ENCODE measurements at regions not wholly inside any gene's neighbourhood (a gene's known extent, or its start where the extent isn't known, plus 50 kb on each side); places are given as distances from the start of the nearest gene placed in this dataset.

DNA sequence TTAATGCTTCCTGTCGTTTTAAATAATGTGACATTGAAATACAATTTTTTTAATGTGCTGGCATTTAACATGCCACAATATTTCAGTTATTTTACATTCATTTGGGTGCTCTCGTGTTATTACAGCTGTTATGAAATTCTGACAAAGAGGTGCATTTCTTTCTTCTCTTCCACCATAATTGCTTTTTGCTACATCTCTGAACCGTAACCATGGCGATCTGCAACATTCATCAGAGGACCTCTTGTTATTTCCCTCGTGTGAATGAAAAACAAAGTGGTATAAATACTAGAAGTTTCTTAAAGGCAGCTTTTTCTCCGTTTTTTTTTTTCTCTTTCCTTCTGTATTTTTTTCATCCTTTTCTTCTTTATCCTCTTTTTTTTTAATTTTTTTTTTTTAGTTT lies 316.4 kb downstream of the MCTP2 start:
- intact Hi-C loops (cut with DNase I) = no loop called here
- Histone ChIP-seq H3K27me3 (replicated peaks; ENCODE audit: insufficient read depth) (no peaks in the 10 kb centered on the region), H3K4me1 (replicated peaks) (no peaks in the 10 kb centered on the region), H3K27ac (no peak overlapping the region), H3K36me3 (no peaks in the 10 kb centered on the region), H3K9me3 (no peaks in the 10 kb centered on the region), H3K4me3 (no peak overlapping the region)
- no peak for DNase-seq (ENCODE audit: low spot score)
- TF ChIP-seq POLR2A (IDR thresholded peaks at IDR 0.05) (no peak), POLR2AphosphoS5 (IDR thresholded peaks at IDR 0.05) (no peak)
- TF ChIP-seq, protein P1, sequence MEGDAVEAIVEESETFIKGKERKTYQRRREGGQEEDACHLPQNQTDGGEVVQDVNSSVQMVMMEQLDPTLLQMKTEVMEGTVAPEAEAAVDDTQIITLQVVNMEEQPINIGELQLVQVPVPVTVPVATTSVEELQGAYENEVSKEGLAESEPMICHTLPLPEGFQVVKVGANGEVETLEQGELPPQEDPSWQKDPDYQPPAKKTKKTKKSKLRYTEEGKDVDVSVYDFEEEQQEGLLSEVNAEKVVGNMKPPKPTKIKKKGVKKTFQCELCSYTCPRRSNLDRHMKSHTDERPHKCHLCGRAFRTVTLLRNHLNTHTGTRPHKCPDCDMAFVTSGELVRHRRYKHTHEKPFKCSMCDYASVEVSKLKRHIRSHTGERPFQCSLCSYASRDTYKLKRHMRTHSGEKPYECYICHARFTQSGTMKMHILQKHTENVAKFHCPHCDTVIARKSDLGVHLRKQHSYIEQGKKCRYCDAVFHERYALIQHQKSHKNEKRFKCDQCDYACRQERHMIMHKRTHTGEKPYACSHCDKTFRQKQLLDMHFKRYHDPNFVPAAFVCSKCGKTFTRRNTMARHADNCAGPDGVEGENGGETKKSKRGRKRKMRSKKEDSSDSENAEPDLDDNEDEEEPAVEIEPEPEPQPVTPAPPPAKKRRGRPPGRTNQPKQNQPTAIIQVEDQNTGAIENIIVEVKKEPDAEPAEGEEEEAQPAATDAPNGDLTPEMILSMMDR (IDR thresholded peaks at IDR 0.05) = no peak
- 77% methylated on average over 6 of the region's 6 CpGs for WGBS

DNA sequence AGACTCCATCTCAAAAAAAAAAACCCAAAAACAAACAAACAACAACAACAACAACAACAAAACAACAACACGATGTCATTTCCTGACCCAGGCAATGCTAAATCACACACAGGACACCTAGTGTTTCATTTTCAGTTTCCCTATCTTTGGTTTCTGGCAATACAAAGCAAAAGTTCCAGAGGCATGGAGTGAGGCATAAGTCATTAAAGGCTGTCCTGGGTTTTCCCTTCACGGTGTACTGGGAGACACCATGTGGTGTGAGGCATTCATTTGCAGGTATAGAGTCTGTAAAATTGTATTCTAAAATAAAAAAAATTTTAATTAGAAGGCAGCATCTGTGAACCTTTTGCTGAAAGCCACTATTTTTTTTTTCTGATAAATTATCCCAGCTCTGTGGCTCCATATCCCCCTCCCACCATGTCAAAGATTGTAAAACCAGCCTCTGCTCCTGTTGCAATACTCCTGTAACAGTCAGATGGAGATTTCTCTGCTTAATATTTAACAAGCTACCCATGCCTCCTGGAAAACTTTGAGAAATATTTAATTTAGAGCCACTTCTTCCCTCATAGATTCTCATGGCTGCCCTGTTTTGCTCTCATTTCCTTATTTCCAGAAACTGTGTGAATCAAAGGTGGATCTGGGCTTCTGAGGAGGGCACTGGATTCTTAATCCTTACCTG lies 324.6 kb downstream of the MCTP2 start:
- intact Hi-C loops (cut with DNase I) = no loop called here
- Histone ChIP-seq H3K27me3 (replicated peaks; ENCODE audit: insufficient read depth) (peaks cover 3% of the 10 kb centered on the region), H3K27ac (no peak overlapping the region), H3K36me3 (no peaks in the 10 kb centered on the region), H3K4me1 (replicated peaks) (no peaks in the 10 kb centered on the region), H3K9me3 (no peaks in the 10 kb centered on the region), H3K4me3 (no peak overlapping the region)
- TF ChIP-seq POLR2A (IDR thresholded peaks at IDR 0.05) (no peak), POLR2AphosphoS5 (IDR thresholded peaks at IDR 0.05) (no peak)
- TF ChIP-seq, protein P1 (IDR thresholded peaks at IDR 0.05) = no peak
- no peak for DNase-seq (ENCODE audit: low spot score)
- WGBS = 85% methylated on average over 2 of the region's 2 CpGs

DNA sequence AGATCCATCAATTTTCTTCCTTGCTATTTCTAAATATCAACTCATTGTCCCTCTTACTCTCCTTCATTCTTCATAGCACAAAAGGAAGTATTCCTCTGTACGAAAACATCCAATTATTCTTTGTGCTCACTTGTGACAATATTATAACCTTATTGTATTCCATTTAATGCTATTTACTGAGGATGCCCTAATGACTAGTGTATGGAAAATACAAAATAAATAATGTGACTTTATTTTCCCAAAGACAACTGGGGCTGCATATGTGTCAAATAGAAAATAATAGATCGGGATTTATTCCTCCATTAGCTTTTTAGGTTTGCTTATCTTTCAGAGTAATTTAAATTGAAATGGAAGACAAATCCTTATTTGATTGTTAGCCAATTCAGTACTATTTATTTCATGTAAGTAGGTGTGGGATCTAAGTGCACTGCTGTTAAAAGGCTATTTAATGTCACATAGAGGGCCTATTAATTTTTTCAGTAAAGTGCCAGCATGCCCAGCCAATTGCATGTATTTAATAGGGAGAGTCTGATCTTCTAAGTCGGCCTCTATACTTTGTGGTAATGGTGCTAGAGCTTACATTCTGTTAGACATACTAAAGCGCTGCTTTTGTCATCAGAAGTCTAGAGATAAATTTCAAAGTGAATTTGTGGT lies 329.8 kb downstream of the MCTP2 start:
- Histone ChIP-seq H3K27me3 (replicated peaks; ENCODE audit: insufficient read depth) (peaks cover 3% of the 10 kb centered on the region), H3K4me3 (no peak overlapping the region), H3K9me3 (no peaks in the 10 kb centered on the region), H3K4me1 (replicated peaks) (no peaks in the 10 kb centered on the region), H3K36me3 (no peaks in the 10 kb centered on the region), H3K27ac (no peak overlapping the region)
- no peak for DNase-seq (ENCODE audit: low spot score)
- intact Hi-C loops (cut with DNase I) = no loop called here
- 95% methylated on average over 4 of the region's 4 CpGs for WGBS
- no peak for TF ChIP-seq POLR2AphosphoS5 (IDR thresholded peaks at IDR 0.05)
- TF ChIP-seq POLR2A (IDR thresholded peaks at IDR 0.05) = no peak
- TF ChIP-seq, protein P1 (IDR thresholded peaks at IDR 0.05) = no peak

DNA sequence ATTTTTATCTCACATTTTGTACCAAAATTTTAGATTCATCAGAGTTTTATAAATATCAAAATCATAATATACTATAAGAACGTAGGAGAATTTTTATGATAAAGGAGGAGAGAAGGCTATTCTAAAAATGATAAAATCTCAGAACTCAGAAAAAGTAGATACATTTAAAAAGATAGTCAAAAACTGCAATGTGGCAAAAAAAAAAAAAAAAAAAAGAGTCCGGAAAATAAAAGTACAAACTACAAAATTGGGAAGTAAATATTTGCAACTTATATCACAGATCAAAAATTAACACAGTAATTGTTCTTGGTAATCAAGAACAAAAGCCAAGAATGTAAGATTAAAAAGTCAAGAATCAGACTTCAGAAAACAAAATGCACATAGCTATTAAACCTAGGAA lies 332.1 kb downstream of the MCTP2 start:
- Histone ChIP-seq H3K36me3 (no peaks in the 10 kb centered on the region), H3K4me3 (no peak overlapping the region), H3K27ac (no peak overlapping the region), H3K4me1 (replicated peaks) (no peaks in the 10 kb centered on the region), H3K9me3 (no peaks in the 10 kb centered on the region), H3K27me3 (replicated peaks; ENCODE audit: insufficient read depth) (no peaks in the 10 kb centered on the region)
- intact Hi-C loops (cut with DNase I) = no loop called here
- no peak for DNase-seq (ENCODE audit: low spot score)
- WGBS = 88% methylated on average over 2 of the region's 2 CpGs
- TF ChIP-seq POLR2AphosphoS5 (IDR thresholded peaks at IDR 0.05) (no peak), POLR2A (IDR thresholded peaks at IDR 0.05) (no peak)
- TF ChIP-seq, protein P1 (IDR thresholded peaks at IDR 0.05) = no peak
